Esophagus squamous epithelium (tissue), 4 donors: ENCODE measurements at regions not wholly inside any gene's neighbourhood (a gene's known extent, or its start where the extent isn't known, plus 50 kb on each side); places are given as distances from the start of the nearest gene placed in this dataset.

ENCODE experiments used
- CTCF ChIP-seq, 6 experiments: fragments of 450-650 bp in 4 of 6; fragments of 200-600 bp in 2 of 6; sonication (generic) in 2 of 6; IDR thresholded peaks; one replicate each; pipeline ENCODE4 v1.5.1; 2016 to 2019; ENCODE audit warnings: antibody characterized with exemption in 6 of 6, mild to moderate bottlenecking in 4 of 6, moderate library complexity in 4 of 6
- POLR2A ChIP-seq, 4 donors: fragments of 450-650 bp; IDR thresholded peaks; one replicate each; pipeline ENCODE4 v1.6.1; 2017; ENCODE audit warnings: antibody characterized with exemption in 4 of 4, mild to moderate bottlenecking in 4 of 4, moderate library complexity in 3 of 4

- TF ChIP-seq POLR2A (IDR thresholded peaks at IDR 0.05) (no peak), CTCF (IDR thresholded peaks at IDR 0.05) (no peak)
These were observed 488.7 kb upstream of the ACVR2A start for GRCh38 chr2:147356157-147356556.
